ENCODE measurements at regions not wholly inside any gene's neighbourhood (a gene's known extent, or its start where the extent isn't known, plus 50 kb on each side); places are given as distances from the start of the nearest gene placed in this dataset.

GRCh38 chr4:66639361-66639760, 905.9 kb downstream of the CENPC start:
- no peak for TF ChIP-seq CTCF (IDR thresholded peaks at IDR 0.05; ENCODE audit: unreplicated experiment in 3 of 3)
- H3K4me3 Mint-ChIP-seq = no peak overlapping the region
- no peaks in the 10 kb centered on the region for H3K4me1 Mint-ChIP-seq
- no peaks in the 10 kb centered on the region for H3K9me3 Mint-ChIP-seq
- no peaks in the 10 kb centered on the region for H3K27me3 Mint-ChIP-seq (ENCODE audit: low read depth)
- H3K36me3 Mint-ChIP-seq (ENCODE audit: low read depth) = no peaks in the 10 kb centered on the region
- no peak overlapping the region for H3K27ac Mint-ChIP-seq

GRCh38 chr4:66636349-66636748, 909.0 kb downstream of the CENPC start:
- H3K27ac Mint-ChIP-seq = no peak overlapping the region
- H3K27me3 Mint-ChIP-seq (ENCODE audit: low read depth) = no peaks in the 10 kb centered on the region
- H3K9me3 Mint-ChIP-seq = no peaks in the 10 kb centered on the region
- no peaks in the 10 kb centered on the region for H3K4me1 Mint-ChIP-seq
- no peaks in the 10 kb centered on the region for H3K36me3 Mint-ChIP-seq (ENCODE audit: low read depth)
- H3K4me3 Mint-ChIP-seq = no peak overlapping the region
- no peak for TF ChIP-seq CTCF (IDR thresholded peaks at IDR 0.05; ENCODE audit: unreplicated experiment in 3 of 3)

GRCh38 chr4:66633477-66633876, 911.8 kb downstream of the CENPC start:
- H3K36me3 Mint-ChIP-seq (ENCODE audit: low read depth) = no peaks in the 10 kb centered on the region
- H3K4me1 Mint-ChIP-seq = no peaks in the 10 kb centered on the region
- H3K4me3 Mint-ChIP-seq = no peak overlapping the region
- H3K27me3 Mint-ChIP-seq (ENCODE audit: low read depth) = no peaks in the 10 kb centered on the region
- no peaks in the 10 kb centered on the region for H3K9me3 Mint-ChIP-seq
- TF ChIP-seq CTCF (IDR thresholded peaks at IDR 0.05; ENCODE audit: unreplicated experiment in 3 of 3) = no peak
- no peak overlapping the region for H3K27ac Mint-ChIP-seq

GRCh38 chr4:66629927-66630326, 915.4 kb downstream of the CENPC start:
- Mint-ChIP-seq H3K4me1 (no peaks in the 10 kb centered on the region), H3K9me3 (no peaks in the 10 kb centered on the region), H3K27me3 (ENCODE audit: low read depth) (no peaks in the 10 kb centered on the region), H3K27ac (no peak overlapping the region), H3K36me3 (ENCODE audit: low read depth) (no peaks in the 10 kb centered on the region), H3K4me3 (no peak overlapping the region)
- no peak for TF ChIP-seq CTCF (IDR thresholded peaks at IDR 0.05; ENCODE audit: unreplicated experiment in 3 of 3)

GRCh38 chr4:66628146-66628545, 917.2 kb downstream of the CENPC start:
- Mint-ChIP-seq H3K27me3 (ENCODE audit: low read depth) (no peaks in the 10 kb centered on the region), H3K9me3 (peaks cover 3% of the 10 kb centered on the region), H3K4me1 (no peaks in the 10 kb centered on the region), H3K36me3 (ENCODE audit: low read depth) (no peaks in the 10 kb centered on the region), H3K27ac (peak overlapping the region in 1 of 3 experiments; percentile 50), H3K4me3 (no peak overlapping the region)
- TF ChIP-seq CTCF (IDR thresholded peaks at IDR 0.05; ENCODE audit: unreplicated experiment in 3 of 3) = no peak

GRCh38 chr4:66625480-66625879, 919.8 kb downstream of the CENPC start:
- H3K27ac Mint-ChIP-seq = no peak overlapping the region
- H3K36me3 Mint-ChIP-seq (ENCODE audit: low read depth) = no peaks in the 10 kb centered on the region
- H3K4me1 Mint-ChIP-seq = no peaks in the 10 kb centered on the region
- peaks cover 8% of the 10 kb centered on the region for H3K9me3 Mint-ChIP-seq
- TF ChIP-seq CTCF (IDR thresholded peaks at IDR 0.05; ENCODE audit: unreplicated experiment in 3 of 3) = no peak
- no peaks in the 10 kb centered on the region for H3K27me3 Mint-ChIP-seq (ENCODE audit: low read depth)
- H3K4me3 Mint-ChIP-seq = no peak overlapping the region
